ENCODE measurements at regions not wholly inside any gene's neighbourhood (a gene's known extent, or its start where the extent isn't known, plus 50 kb on each side); places are given as distances from the start of the nearest gene placed in this dataset.

DNA sequence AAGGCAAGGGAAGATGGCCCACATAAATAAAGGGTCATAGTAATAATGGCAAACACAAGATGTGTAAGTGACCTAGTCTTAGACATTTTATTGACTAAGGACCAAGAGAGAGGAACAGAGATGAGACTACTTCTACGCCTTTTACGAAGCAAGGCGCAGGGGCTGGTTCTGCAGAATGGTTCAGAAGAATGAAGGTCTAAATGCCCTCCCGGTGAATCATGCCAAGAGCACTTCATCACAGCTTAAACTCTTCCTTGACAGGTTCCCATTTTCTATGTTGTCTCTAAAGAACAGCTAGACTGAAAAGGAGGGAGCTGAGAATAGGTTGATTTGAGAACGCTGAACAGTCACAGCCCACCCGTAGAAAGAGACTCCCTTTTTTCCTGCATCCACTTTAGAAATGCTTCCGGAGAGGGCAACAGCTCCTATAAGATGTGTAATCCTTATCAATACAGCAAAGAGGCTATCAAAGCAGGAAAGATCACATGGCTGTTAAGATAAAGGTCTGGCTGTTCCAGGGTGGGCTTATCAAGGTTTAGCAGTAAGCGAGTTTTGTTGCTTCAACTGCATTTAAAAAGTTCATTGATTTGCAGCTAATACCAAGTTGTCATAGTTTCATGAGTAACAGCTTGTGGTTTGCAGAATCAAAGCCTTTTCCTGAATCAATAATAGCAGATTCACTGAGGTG lies 93.4 kb upstream of the AUTS2 start:
- WGBS, 2 donors = 65 to 71% methylated on average over 8 of the region's 8 CpGs
- Histone ChIP-seq H3K36me3 (no peaks in the 10 kb centered on the region), H3K9me3 (no peaks in the 10 kb centered on the region), H3K4me3 (no peak overlapping the region), H3K4me1 (no peaks in the 10 kb centered on the region), H3K27me3 (no peaks in the 10 kb centered on the region), H3K27ac (no peak overlapping the region)
- ATAC-seq (ENCODE audit: low FRiP score in 2 of 2) = no peak
- DNase-seq = no peak
- TF ChIP-seq POLR2AphosphoS5 (IDR thresholded peaks at IDR 0.05) (no peak), EP300 (IDR thresholded peaks at IDR 0.05) (no peak), POLR2A (IDR thresholded peaks at IDR 0.05) (no peak)
- TF ChIP-seq, protein P1, sequence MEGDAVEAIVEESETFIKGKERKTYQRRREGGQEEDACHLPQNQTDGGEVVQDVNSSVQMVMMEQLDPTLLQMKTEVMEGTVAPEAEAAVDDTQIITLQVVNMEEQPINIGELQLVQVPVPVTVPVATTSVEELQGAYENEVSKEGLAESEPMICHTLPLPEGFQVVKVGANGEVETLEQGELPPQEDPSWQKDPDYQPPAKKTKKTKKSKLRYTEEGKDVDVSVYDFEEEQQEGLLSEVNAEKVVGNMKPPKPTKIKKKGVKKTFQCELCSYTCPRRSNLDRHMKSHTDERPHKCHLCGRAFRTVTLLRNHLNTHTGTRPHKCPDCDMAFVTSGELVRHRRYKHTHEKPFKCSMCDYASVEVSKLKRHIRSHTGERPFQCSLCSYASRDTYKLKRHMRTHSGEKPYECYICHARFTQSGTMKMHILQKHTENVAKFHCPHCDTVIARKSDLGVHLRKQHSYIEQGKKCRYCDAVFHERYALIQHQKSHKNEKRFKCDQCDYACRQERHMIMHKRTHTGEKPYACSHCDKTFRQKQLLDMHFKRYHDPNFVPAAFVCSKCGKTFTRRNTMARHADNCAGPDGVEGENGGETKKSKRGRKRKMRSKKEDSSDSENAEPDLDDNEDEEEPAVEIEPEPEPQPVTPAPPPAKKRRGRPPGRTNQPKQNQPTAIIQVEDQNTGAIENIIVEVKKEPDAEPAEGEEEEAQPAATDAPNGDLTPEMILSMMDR (IDR thresholded peaks at IDR 0.05) = no peak

DNA sequence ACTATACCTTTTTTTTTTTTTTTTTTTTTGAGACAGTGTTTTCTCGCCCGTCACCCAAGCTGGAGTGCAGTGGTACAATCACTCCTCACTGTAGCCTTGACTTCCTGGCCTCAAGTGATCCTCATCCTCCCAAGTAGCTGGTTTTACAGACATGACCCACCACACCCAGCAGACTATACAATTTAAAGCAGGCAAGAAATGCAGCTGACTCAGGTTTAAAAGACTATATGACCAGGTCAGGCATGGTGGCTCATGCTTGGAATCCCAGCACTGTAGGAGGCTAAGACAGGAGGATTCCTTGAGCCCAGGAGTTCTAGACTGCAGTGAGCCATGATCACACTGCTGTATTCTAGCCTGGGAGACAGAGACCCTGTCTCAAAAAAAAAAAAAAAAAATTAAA lies 89.5 kb upstream of the AUTS2 start:
- ATAC-seq (ENCODE audit: low FRiP score in 2 of 2) = no peak
- TF ChIP-seq, protein P1 (IDR thresholded peaks at IDR 0.05) = no peak
- TF ChIP-seq POLR2AphosphoS5 (IDR thresholded peaks at IDR 0.05) (no peak), POLR2A (IDR thresholded peaks at IDR 0.05) (no peak), EP300 (IDR thresholded peaks at IDR 0.05) (no peak)
- H3K27ac ChIP-seq = no peak overlapping the region
- WGBS, 2 donors = 71 to 88% methylated on average over 2 of the region's 2 CpGs
- DNase-seq = no peak
- no peaks in the 10 kb centered on the region for H3K4me1 ChIP-seq
- no peaks in the 10 kb centered on the region for H3K9me3 ChIP-seq
- no peaks in the 10 kb centered on the region for H3K36me3 ChIP-seq
- no peaks in the 10 kb centered on the region for H3K27me3 ChIP-seq
- H3K4me3 ChIP-seq = no peak overlapping the region

DNA sequence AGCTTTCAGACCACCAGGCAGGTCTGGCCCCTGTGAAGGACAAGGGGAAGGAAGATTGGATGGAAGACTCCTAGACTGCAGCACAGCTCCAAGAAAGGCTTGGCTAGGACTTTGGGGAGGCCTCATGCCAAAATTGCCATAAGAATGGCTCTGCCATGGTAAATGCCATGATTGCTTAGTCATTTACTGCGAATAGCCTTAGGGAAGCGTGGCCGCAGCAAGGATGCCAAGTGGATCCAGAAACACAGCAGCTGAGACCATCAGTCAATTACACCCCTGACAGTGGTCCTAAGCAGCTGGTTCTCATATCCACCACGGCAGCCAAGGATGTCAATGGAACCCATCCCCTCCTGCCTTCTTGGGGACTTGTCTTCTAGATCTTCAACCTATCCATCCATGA lies 88.2 kb upstream of the AUTS2 start:
- DNase-seq (no peak), ATAC-seq (ENCODE audit: low FRiP score in 2 of 2) (no peak)
- H3K36me3 ChIP-seq = no peaks in the 10 kb centered on the region
- H3K27ac ChIP-seq = no peak overlapping the region
- H3K4me1 ChIP-seq = no peaks in the 10 kb centered on the region
- no peaks in the 10 kb centered on the region for H3K9me3 ChIP-seq
- no peaks in the 10 kb centered on the region for H3K27me3 ChIP-seq
- WGBS, 2 donors = 84 to 94% methylated on average over 3 to 4 of the region's 4 CpGs
- TF ChIP-seq EP300 (IDR thresholded peaks at IDR 0.05) = no peak
- TF ChIP-seq, protein P1 (IDR thresholded peaks at IDR 0.05) = no peak
- no peak for TF ChIP-seq POLR2A (IDR thresholded peaks at IDR 0.05)
- TF ChIP-seq POLR2AphosphoS5 (IDR thresholded peaks at IDR 0.05) = no peak
- no peak overlapping the region for H3K4me3 ChIP-seq

DNA sequence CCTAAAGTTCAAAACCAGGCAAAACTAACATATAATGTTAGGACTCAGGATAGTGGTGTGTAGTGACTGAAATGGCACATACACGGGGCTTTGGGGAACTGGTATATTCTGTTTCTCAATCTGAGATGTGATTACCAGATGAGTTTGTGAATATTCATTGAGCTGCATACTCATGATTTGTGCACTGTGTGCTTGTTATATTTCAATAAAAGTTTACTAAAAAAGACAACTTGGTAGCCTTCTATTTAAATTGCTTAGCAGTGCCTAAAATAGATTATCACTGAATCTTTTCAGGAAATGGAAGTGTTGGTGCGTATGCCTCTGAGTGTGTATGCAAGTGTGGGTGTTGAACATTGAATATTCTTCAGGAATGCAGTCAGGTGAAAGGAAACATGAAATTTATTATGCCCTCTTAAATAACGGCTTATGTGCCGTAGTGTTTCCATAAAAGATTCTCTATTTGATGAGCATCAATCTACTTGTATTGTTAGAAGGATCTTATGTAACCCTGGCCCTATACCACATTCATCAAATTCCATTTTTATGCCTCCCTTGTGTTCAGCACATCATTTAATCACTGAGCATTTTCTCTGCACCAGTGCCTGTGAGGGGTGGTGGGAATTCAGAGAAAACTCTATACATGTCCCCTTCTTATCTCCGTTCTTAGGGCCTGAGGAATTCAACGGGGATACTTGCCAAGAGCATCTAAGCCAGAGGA lies 82.6 kb upstream of the AUTS2 start:
- H3K27me3 ChIP-seq = no peaks in the 10 kb centered on the region
- DNase-seq = no peak
- no peak overlapping the region for H3K4me3 ChIP-seq
- 50 to 57% methylated on average over 6 of the region's 6 CpGs for WGBS, 2 donors
- H3K4me1 ChIP-seq = no peaks in the 10 kb centered on the region
- ATAC-seq (ENCODE audit: low FRiP score in 2 of 2) = no peak
- no peak overlapping the region for H3K27ac ChIP-seq
- no peaks in the 10 kb centered on the region for H3K9me3 ChIP-seq
- no peaks in the 10 kb centered on the region for H3K36me3 ChIP-seq
- TF ChIP-seq EP300 (IDR thresholded peaks at IDR 0.05) (no peak), POLR2A (IDR thresholded peaks at IDR 0.05) (no peak), POLR2AphosphoS5 (IDR thresholded peaks at IDR 0.05) (no peak)
- TF ChIP-seq, protein P1 (IDR thresholded peaks at IDR 0.05) = no peak
